Hematopoietic multipotent progenitor cell treated with erythropoietin and hydrocortisone succinate and interleukin-3 and kit ligand, for 15 days (in vitro differentiated cells): ENCODE measurements at regions not wholly inside any gene's neighbourhood (a gene's known extent, or its start where the extent isn't known, plus 50 kb on each side); places are given as distances from the start of the nearest gene placed in this dataset.

Experiments
- DNase-seq: peaks from one replicate; pipeline ENCODE4 v3.0.0-alpha.2; 2015; ENCODE audit warnings: low spot score

DNA sequence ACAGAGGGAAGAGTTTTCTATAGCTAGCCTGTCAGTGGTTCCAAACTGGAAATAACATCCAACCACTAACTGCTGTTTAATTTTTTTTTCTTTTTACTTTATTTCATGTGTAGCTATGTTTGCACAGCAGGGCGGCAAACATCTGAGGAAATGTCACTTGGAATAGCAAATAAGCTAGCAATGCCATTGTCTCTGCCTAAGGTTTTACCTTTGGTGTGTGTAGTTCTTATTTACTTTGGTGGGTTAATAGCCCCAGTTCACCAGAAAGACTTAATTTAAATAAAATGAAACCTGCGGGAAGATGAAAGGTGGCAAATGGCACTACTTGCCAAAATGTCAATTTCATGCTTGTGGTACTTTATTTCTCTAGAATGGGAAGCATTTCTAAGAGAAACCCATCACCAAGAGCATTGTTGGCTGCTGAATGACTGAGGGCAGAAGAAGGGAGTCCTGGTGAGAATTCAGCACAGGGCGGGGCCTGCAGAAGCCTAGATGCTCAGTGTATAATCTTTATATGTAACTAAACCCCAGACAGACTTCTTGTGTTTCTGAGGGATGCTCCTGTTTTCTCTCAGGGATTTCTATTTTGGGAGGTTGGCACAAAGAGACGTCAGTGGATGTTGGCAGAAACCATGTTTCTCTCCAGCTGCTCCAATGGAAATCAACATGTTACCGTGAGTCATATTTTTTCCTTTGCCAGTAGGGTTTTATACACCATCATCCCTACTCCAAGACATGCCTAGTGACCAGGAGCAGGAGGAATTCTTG lies 300.4 kb upstream of the NT5C1B start:
- DNase-seq: no peak

DNA sequence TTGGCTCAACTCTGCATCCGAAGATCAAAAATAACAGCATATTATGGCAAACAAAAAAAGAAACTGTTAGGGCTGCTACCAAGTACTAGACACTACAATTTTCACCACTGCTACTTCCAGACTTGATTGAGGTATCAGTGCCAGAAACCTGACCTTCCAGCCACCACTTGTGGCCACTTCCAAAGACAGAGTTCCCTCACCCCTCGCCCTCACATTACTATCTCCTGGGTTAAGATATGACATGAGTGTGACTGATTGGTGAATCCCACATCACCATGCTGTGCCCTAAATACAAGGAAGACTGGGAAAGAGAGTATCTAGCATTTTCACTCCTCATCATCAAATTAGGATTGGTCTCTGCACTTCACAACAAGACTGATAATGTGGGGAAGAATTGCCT lies 296.1 kb upstream of the NT5C1B start:
- no peak for DNase-seq

DNA sequence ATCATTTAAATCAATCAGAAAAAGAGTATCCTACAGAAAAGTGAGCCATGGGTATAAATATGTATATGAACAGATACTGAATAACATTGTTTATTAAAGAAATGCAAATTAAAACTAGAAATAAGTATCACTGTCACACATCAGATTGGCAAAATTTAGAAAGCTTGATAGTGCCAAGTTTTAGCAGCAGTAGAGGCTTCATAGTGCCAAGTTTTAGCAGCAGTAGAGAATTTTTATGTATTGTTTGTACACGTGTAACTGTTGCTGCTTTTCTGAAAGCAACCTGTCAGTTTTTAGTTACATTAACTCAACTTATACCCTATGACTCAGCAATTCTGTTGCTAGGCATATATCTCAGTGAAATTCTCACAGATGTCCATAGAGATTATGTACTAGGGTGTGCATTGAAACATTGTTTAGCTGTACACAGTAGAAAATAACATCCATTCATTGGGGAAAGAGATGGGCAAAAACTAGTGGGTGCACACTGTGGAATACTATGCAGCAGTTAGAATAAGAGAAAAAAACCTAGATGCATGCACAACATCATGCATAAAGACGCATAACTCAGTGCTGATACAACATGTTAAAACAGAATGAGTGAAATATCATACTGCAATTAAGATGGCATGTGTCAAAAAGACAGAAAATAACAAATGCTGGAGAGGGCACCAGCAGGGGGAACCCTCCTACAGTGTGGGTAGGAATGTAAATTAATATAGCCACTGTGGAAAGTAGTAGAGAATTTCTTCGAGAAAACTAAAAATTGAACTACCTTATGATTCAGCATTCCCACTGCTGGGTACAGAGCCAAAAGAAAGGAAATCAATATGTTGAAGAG lies 294.5 kb upstream of the NT5C1B start:
- no peak for DNase-seq

DNA sequence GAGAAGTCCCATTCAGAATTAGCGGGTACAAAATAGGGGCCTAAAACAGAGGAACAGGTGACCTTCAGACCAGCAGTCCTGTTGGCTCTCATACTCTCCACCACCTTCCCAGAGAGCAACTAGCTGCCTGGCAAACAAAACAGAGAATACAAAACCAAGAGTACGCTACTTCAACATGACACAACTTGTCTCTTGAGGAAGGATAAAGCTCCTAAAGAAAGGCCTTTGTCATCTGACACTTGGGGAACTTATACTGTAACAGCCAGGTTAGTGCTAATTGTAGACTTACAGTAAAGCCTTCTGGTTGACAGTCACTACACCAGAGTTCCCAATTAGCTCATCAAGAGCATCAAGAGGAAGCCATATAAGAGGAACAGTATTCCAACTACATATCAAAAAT lies 282.1 kb upstream of the NT5C1B start:
- no peak for DNase-seq

DNA sequence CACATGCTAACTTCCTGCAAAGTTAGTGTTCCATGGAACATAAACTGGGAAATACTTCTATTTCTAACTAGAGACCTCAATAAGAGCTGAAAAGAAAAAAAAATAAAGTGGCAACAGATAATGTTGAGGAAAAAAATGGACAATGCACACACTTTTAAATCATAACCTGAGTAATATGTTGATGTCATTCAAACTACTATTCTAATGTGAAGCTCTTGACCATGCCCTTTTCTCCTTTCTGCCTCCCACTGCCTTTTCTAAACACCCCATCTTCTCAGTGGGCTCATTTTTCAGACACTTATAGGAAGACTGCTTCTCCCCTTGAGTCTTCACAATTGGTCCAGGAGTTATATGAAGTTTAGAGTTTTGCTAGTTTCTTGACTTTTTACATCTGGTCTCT lies 280.9 kb upstream of the NT5C1B start:
- DNase-seq: no peak

DNA sequence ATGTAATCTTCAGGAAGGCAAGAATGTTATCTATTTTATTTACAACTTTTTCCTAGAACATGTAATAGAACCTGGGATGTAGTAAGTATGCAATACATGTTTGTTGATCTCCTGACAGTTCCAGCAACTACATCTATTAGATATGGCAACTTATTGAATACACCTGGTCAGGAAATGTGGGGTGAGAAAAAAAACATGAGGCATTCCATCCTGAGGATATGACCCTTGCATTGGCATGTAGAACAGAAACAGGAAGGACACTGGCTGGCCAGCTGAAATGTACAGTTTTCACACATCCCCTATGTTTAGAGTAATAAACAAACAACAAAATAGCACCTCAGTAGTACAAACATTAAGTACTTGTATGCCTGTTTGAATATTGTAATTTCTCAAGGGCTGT lies 272.6 kb upstream of the NT5C1B start:
- DNase-seq: no peak

DNA sequence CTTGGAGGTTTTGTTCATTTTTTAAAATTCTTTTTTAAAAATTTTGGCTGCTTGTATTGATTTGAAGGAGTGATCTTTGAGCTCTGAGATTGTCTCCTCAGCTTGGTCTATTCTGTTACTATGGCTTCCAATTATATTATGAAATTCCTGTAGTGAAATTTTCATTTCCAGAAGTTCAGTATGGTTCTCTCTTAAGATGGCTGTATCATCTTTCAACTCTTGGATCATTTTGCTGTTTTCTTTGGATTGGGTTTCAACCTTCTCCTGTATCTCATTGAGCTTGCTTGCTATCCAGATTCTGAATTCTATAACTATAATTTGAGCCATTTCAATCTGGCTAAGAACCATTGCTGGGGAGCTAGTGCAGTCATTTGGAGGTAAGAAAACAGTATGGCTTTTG lies 270.8 kb upstream of the NT5C1B start:
- no peak for DNase-seq

DNA sequence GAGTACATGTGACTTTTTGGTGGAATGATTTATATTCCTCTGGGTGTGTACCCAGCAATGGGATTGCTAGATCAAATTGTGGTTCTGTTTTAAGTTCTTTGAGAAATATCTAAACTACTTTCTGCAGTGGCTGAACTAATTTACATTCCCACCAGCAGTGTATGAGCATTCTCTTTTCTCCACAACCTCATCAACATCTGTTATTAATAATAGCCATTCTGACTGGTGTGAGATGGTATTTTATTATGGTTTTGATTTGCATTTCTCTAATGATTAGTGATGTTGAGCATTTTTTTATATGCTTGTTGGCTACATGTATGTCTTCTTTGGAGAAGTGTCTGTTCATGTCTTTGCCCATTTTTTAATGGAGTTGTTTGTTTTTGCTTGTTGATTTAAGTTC lies 267.4 kb upstream of the NT5C1B start:
- DNase-seq: no peak

DNA sequence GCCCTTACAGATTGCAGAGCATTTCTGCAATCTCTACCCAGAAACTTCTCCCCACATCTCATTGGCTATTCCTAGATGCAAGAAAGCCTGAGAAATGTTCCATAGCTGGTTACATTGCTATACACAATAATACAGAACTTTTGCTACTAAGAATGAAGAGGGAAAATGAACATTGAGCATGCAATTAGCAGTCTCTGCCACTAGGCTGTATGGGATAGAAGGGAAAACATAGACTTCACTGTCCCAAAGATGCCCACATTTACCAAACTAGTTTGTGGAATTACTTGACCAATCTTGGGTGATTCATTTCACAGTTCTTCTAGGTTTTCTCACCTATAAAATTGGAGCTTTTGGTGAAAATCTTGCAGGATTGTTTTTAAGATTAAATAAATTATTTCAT lies 265.7 kb upstream of the NT5C1B start:
- DNase-seq: no peak

DNA sequence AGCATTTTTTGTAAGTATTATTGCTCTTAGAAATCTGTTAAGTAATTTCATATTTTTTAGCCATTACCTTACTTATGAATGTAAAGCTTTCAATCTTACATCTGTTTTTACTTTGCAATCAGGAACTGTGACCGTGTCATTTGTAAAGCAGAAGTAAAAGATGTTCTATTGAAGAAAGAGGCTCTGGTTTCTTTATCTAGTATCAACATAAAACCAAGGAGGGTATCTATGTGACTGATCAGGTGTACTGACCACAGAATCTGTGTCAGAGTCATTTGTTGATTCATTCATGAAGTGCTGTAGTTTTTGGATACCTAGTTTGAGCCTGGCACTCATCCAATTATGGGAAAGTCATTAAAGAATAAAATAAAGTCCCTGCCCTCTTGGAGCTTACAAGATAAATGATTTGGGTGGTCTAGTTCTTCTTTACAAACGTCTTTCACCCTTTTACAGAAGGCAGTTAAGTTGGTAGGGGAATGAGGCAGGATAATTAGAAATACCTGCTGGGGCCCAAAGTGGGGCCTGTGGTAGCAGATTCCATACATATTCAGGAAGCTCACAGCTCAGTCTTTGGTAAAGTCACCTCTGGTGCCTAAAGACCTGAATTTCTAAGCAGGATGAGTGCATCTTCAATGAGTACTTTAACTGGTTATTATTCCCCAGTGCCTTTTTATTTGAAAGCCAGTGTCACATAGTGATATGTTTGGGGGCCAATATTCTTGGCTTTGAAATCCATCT lies 260.6 kb upstream of the NT5C1B start:
- no peak for DNase-seq

DNA sequence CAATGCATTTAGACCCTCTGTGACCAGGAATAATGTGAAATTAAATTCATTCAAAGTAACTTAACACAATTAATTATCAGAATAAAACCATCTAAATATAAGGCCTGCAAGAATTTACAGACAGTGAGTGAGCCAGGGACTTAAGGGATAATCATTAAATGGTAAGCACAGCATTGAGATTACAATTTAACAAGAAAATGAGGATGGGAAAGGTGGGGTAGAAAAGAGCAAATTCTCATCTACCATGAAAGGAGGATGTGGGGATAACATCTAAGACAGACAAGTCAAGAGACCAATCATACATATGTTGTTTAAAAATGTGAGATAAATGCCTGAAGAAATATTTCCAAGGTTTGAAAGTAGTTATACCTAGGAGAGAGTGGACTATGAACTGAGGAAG lies 259.3 kb upstream of the NT5C1B start:
- no peak for DNase-seq

DNA sequence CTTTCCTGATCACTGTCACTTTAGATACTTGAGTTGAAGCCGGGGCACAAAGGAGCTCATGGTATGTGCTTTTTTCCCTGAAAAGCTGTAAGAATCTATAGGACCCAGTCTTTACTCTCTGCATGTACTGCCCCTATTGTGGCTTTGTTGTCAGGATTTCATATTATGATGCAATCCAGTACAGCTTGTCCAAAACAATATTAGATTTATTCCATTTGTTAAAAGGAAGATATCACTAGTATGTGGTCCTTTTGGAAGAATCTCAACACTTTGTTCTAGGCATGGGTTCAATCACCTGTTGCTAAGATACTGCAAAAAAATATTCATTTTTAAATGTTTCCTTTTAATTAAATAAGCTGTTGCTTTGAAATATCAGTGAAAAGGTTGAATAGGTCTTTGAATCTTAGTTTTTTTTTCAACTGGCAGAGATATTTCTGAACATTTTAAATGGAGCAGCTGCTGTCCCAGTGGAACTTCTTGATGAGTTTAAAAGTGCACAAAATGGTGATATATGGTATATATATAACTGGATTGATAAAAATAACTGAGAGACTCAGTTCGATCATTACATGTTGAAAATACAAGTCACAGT lies 256.6 kb upstream of the NT5C1B start:
- no peak for DNase-seq

DNA sequence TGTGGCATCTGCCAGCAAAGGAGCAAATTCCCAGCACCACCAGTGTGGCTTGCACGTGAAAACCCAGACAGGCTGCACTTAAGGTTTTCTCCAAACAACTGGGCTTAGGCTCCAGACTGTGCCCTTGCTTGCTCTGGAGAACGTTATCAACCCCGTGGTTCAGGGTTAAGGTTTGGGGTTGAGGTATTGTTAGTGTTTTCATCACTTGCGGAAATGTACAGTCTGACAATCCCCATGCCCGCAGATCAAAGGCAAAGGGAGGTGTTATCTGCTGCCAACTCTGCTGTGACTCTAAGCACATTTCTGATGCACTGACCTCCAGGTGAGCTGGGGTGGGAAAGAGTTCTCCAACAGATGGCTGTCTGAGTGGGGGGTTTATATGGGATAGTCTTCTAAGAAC lies 253.5 kb upstream of the NT5C1B start:
- DNase-seq: no peak

DNA sequence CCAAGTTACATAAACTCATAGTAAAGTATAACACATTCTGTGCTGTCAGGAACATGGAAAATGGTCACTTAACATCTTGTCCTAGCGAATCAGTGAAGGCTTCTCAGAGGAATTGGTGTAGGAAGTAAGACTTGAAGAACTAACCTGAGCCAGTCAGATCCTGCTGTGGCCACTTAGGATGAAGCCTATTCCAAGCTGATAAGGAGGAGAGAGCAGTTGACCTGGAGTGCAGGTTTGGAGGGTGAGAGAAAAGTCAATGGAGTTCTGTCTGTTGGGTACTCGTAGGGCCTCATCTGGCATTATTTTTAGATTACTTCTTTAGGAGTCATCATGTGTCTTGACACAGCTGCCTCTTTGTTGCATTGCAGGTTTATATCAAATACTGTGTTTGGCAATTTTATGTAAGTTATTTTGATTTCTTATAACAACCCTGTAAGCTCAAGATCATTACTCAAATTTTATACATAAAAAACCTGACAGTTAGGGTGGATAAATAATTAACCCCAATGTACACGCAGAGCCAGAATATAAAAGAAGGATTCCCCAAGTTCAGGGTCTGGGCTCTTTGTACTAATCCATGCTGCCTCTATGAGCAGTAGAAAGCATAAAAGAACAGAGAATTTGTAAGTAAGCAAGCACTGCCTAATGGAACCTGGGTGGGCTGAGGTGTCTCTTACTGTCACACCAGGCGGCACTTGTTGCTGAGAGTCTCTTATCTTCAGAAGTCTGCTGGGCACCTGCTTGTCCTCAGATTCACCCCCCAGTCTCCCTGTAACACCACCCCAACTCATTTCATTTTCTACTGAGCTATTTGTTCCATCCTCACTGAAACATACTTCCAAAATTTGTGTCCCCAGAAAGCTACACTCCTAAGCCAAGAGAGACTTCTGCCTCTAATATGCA lies 252.1 kb upstream of the NT5C1B start:
- DNase-seq: no peak

DNA sequence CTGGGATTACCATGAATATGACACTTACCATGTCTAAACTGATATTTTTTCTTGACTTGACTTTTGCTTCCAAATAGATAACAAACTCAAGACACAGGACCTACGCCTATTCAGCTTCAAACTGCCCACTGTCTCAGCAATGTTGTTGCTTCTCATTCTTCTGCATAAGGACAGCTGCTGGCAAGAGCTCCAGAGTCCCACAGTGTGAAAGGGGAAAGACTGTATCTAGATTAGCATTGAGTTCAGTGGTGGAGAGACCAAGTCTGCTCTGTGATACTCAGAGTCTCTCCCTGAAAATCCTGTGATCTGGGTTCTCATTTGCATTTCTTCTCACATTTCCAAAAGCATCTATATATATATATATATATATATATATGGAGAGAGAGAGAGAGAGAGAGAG lies 247.9 kb upstream of the NT5C1B start:
- no peak for DNase-seq

DNA sequence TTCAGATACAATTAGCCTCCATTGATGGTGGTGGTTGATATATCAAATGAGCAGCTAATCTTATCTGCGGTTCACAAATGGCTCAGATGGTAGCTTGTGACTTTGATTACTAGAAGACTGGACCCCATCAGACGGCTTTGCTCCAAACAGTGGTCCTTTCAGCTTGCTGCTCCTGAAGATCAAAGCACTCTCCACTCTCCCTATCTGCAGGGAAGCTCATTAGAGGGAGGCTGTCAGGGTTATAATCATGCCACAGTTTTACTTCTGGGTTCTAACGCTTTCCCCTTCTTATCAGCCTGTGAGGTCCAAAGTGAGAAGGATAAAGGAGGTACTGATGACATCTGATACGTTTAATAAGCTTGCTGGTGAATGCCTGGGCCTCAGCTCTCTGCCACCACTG lies 247.1 kb upstream of the NT5C1B start:
- no peak for DNase-seq

DNA sequence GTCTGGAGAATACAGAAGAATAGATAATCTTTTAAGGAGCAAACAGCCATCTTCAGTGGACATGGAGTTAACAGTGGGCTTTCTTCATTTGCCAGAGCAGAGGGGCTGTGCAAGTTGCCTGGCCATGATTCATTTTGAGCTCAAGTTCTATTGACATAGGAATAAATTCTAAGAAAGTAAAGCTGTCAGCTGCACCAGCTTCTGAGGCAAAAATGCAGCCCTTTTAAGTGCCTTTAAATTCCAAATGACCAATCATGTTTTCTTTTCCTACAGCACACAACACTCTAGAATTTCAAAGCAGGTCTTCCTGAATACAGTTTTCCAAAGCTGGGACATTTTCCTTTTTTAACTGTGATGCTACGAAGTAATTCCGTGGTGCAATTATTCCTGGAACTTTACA lies 246.4 kb upstream of the NT5C1B start:
- DNase-seq: no peak

DNA sequence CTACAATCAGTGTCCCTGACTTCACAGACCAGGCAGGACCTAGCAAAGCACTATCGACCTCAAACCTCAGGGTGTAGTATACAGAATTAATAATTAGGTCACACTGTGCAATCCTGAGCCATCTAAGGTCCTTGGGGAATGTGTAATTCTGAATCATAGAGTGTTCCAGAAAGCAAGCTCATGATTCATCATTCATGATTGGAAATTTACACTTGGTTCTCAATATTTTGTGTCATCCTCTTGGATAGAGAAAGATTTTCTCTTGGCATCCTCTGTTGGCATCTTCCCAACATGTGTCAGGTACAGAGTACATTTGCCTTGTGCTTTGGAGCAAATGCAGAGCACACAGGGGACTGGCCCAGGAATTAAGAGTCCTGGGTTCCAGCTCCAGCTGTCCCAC lies 245.0 kb upstream of the NT5C1B start:
- no peak for DNase-seq

DNA sequence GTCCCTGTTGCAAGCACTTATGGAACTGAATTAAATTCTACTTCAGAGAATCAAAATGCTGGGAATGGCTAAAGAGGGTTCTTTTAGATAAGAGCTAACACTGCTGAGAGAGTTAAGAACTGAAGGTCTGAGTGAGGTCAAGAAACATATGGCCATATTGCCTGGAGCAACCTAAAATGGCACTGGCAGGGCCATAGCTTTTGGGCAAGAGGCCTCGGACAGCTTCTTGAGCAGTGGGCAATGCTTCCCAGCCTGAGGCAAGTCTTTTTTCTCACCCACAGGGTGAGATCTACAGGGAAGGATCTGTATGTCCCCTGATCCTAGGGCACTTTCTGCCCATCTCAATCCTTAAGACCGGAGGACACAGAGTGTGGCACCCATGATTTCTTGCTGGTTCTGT lies 244.6 kb upstream of the NT5C1B start:
- DNase-seq: no peak

DNA sequence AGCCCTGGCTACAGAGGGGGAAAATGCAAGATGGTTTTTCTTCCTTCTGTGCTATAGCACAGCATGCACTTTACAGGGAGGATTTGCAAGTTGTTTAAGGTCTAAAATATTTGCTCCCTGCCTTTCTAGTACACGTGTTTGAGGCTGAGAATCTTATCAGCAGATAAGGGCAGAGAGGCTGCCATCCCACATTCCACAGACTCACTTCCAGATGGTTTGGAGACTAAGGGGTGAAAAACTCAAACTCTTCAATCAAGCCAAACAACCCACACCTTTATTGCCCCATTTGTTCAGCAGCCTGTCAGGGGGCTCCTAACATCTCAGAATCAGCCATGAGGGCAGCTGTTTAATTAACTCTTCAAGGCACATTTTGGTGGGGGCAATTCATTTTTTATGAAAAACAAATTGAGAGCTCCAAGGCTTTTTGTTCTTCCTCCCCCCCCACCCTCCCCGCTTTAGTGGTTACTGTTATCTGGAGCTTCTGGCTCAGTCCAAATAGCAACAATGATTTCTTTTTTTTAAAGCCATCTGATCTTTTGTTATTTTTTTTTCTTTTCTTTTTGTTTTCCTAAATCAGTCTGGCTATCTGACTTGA lies 242.6 kb upstream of the NT5C1B start:
- DNase-seq: no peak

DNA sequence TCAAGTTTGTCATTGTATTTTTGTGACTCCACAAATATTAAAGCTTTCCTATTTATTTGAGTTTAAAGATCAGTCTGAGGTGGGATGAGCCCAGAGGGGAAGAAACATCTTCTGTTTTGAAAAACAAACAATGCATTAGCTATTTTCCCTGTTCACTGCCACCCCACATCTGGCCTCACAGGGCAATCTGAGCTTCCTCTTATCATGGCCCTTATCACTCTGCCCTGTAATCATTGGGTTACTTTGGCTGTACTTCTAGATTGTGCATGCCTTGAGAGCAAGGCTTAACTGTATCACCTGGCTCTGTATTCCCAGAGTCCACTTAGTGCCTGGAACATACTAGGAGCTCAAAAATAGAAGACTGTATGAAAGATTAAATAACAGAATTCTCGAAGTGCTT lies 241.6 kb upstream of the NT5C1B start:
- DNase-seq: no peak
